Peyer's patch (tissue), 4 donors: ENCODE measurements at regions not wholly inside any gene's neighbourhood (a gene's known extent, or its start where the extent isn't known, plus 50 kb on each side); places are given as distances from the start of the nearest gene placed in this dataset.

Experiments used
- CTCF ChIP-seq, 6 experiments: fragments of 450-650 bp in 4 of 6; fragments of 200-600 bp in 2 of 6; sonication (generic) in 1 of 6; IDR thresholded peaks; one replicate each; pipeline ENCODE4 v1.5.1; 2017 to 2019; ENCODE audit warnings: antibody characterized with exemption in 6 of 6, mild to moderate bottlenecking in 3 of 6, moderate library complexity in 1 of 6
- POLR2A ChIP-seq, 2 donors: fragments of 450-650 bp; IDR thresholded peaks; one replicate each; pipeline ENCODE4 v1.5.1; 2017; ENCODE audit warnings: antibody characterized with exemption in 2 of 2, mild to moderate bottlenecking in 2 of 2, moderate library complexity in 2 of 2

- no peak for TF ChIP-seq CTCF (IDR thresholded peaks at IDR 0.05)
- no peak for TF ChIP-seq POLR2A (IDR thresholded peaks at IDR 0.05)
These were observed 524.6 kb downstream of the OTOL1 start for GRCh38 chr3:162021206-162021605.
